CD4-positive, alpha-beta T cell treated with Interleukin-21 for 1 hour (primary cell): ENCODE measurements at regions not wholly inside any gene's neighbourhood (a gene's known extent, or its start where the extent isn't known, plus 50 kb on each side); places are given as distances from the start of the nearest gene placed in this dataset.
"Not testable (repeated sequence)": the region's sequence is repeated elsewhere in the genome, so short reads cannot be mapped to it uniquely, and the experiment has no call there.

Experiments
- DNase-seq: peaks from one replicate; pipeline ENCODE4 v3.0.0-alpha.2; 2020

DNA sequence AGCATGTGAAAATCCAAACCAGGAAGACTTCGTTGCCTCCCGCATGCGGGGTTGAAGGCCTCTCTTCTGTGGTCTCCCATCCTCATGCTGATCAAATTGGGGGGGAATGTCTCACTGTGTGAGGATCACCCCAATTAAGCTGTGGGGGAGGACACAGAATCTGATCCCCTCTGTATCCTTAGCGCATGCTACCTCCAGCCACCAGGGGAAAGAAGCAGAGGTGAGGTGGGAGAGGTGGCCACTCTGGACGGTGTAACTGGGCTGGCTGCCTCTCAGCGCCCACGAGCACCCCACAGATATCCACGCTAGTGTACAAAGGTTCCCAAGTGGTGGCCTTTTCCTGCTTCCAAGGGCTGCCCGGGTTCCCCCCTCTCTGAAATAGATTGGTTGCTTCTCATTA is 177.6 kb upstream of the PLGLB1 start:
- DNase-seq = not testable (repeated sequence)

DNA sequence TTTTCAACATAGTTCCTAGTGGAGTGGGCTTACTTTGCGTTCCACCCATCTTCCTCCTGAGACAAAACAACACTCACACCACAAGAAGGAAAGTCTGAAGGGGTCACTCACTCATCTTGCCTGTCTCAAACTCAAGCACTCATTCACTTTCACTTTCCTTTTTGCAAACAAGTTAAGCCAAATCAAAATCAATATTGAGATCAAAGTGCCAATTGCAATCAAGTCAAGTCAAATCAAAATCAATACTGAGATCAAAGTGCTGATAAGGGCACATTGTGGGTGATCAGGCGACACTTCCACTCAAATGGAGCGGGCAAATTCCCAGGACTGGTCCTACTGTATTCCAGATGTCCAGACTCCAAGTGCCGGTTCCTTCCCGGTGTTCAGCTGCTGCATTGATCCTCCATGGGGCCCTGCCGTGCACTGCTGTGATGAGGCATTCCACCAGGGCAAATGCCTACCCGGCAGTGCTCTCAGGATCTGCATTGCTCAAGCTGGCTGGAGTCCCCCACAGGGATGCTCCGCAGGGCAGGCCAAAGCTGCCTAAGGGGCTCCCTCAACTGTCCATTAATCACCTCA is 183.0 kb upstream of the PLGLB1 start:
- DNase-seq = not testable (repeated sequence)

DNA sequence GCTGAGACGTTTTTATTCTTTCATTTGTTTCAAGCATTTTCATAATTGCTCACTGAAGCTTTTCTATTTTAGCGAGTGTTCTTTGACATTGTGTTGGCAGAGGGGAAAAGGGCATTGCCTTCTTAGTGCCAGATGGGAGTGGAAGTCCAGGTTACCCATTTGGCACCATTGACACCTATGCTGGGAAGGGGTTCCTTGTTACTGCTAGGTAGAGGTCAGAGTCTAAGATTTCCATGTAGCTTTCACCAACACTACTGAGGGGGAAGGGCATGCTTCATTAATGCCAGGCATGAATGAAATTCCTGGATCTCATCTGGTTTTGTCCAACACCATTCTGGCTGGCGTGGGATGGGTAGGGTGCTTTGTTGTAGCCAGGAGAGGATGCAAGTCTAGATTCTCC is 191.3 kb upstream of the PLGLB1 start:
- DNase-seq = not testable (repeated sequence)

DNA sequence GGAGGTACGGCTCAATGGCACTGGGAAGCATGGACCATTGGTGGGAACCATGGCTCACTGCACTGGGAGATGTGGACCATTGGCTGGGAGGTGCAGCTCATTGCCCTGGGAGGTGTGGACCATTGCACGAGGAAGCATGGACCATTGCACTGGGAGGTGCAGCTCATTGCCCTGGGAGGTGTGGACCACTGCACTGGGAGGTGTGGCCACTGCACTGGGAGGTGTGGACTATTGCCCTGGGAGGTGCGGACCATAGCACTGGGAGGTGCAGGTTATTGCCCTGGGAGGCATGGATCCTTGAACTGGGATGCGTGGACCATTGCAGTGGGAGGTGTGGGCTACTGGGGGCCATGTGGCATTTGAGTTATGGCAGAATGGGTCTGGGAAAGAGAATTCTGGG is 195.4 kb upstream of the PLGLB1 start:
- not testable (repeated sequence) for DNase-seq

DNA sequence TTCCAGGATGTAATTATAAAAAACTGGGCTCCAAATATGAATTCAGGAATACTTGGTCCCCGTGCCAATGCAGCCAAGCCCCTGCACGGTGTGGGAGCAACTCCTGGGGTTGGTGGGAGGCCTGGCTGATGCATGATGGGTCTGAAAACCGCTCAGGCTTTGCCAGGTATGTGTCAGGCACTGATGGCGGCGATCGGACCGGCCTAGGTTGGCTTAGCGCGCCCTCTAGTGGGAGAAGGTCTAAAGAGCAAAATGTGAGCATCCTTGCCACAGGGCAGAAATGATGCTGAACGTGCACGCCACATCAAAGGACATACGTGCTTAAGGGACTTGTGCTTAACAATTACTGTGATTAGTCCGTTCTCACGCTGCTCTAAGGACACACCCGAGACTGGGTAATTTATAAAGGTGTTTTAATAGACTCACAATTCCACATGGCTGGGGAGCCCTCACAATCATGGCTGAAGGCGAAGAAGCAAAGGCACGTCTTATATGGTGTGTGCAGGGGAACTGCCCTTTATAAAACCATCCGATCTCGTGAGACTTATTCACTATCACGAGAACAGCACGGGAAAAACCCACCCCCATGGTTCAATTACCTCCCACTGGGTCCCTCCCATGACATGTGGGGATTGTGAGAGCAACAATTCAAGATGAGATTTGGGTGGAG is 196.2 kb upstream of the PLGLB1 start:
- not testable (repeated sequence) for DNase-seq

DNA sequence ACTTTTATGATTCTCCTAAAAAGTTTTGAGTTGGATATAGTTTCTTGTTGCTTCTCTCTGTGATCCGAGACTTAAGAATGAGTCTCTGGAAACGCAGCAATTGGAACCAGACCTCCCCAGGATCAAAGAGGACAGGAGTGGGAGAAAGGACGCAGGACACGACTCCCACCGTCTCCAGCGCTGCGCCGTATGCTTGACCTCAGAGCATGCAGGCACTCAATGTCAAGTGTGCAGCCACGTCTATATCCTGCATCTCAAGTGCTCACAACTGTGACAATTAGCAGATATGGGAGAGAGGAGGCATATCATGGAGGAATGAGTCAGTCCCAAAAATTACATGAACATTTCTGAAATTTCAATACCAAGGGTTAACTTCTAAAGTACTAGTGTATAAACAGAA is 199.0 kb upstream of the PLGLB1 start:
- not testable (repeated sequence) for DNase-seq

DNA sequence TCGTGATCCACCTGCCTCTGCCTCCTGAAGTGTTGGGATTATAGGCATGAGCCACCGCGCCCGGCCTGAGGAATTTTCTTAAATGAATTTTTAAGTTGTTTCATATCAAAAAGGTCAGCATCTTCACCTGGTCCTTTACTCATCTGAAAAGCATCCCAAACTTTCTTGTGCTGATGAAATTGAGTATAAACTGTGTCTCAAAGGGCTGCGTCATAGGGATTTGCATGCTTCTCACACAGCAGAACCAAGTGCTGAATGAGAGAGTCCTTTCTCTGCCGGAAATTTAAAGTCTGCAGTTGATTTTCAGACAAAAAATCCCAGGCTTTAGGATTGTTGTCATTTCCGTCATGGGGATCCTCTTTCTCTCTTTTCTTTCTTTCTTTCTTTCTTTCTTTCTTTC is 200.5 kb upstream of the PLGLB1 start:
- DNase-seq = not testable (repeated sequence)

DNA sequence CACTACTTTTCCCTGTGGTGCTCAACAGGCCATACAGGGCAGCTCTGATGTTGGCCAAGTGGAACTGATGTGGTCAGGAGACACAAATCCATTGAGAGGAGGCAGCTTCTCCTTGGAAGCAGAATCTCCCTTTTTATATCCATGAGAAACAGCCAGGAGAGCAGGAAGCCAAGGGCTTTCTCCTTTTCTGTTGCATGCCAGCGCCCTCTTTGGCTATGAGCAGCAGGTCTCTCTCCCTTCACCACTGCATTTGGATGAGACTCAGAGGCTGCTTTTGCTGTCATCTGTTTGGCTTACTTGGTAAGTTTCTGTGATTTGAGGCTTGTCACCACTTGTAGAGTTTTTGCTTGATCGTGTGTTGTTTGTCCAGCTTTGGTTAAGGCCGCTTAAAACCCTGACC is 202.2 kb upstream of the PLGLB1 start:
- DNase-seq = not testable (repeated sequence)

DNA sequence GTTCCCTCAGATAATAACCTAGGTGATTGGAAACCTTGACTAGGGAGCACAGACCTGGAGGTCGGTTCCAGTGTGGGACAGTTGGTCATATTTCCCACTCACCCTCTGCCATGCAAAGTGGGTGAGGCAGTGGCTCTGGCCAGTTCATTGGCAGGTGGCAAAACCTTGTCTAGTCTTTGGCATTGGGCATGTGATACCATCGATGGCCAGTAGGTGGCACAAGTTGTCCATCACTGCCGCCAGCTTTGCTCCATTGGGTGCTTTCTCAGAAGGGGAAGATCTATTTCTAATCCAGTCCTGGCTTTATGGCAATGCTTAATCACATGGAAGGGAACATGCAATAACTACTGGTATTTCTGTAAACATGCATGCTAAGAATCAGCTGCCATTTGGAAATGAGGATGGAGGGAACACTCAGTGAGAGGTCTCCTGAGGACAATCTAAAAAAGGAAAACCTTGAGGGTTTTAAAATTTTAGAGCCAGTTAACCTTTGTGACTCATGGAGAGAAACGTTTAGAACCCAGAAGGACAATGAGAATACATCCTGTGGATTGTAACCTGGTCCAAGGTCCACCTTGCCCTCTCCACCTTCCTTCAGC is 207.5 kb upstream of the PLGLB1 start:
- not testable (repeated sequence) for DNase-seq

DNA sequence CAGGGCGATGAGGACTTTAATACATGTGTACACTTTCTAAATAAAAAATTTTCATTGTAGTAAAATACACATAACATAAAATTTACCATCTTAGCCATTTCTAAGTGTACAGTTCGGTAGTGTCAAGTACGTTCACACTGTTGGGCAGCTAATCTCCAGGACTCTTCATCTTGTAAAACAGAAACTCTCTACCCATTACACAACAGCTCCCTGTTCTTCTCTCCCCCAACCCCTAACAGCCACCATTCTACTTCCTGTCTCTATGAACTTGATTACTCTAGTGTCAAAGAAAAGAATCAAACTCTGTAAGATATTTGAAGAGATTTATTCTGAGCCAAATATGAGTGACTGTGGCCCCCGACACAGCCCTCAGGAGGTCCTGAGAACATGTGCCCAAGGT is 208.3 kb upstream of the PLGLB1 start:
- DNase-seq = not testable (repeated sequence)

DNA sequence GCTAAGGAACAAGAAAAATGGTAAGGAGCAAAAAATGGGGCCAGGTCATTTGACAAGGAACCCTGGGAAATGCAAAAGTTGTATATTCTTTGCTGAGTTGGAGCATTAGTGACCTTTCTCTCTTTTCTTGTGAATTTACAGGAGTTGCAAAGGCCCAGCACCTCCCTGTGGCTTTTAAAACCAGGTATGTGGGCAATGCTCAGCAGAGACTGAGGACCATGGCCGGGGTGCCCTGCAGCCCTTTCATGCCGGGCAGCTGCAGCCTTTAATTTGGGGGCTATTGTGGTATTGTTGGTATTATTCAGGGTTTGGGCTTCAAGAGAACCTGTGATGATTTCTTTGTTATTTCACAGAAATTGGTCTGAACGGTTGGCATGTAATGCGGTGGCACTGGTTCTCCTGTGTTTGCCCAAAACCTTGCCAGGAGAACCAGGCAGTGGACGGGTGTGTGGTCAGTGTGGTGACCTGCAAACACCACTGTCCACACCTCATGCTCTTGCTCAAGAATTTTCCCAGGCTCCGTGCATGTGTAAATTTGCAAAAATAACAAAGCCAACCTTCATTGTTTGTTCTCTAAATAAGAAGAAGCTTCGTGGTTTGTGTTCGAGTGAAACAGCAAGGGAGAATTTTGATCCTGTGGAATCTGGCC is 213.8 kb upstream of the PLGLB1 start:
- not testable (repeated sequence) for DNase-seq

DNA sequence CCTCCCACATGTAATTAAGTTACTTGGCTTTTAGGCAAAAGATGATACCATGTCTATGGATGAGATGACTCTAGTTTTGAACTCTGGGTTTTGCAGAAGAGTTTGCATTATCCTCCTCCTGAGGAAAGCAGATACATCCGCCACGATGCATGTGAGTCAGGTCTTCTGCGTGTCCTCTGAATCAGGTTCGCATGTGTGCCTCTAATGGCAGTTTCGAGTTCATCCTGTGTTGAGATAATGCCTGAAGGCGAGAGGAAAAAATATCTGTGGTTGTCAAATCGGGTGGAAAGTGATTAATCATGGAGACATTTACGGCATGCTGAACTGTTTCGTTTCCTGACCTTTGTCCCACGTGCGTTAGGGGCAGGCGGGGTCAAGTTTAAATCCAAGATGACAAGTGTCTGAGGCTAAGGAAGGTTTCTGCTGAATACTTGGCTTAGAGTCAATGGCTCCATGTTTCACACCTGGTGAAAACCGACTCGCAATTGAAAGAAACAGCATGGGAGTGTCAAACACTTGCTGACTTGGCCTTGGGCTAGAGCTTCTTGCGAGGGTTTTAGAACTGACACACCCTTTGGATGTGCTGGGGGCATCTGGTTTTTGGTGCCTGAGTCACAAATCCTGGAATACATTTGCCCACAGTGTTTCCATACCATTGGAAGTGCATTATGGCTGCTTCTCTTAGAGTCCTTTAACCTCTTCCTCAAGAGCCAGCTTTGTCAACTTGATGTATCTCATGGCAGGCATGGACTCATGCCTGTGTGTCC is 216.1 kb upstream of the PLGLB1 start:
- not testable (repeated sequence) for DNase-seq

DNA sequence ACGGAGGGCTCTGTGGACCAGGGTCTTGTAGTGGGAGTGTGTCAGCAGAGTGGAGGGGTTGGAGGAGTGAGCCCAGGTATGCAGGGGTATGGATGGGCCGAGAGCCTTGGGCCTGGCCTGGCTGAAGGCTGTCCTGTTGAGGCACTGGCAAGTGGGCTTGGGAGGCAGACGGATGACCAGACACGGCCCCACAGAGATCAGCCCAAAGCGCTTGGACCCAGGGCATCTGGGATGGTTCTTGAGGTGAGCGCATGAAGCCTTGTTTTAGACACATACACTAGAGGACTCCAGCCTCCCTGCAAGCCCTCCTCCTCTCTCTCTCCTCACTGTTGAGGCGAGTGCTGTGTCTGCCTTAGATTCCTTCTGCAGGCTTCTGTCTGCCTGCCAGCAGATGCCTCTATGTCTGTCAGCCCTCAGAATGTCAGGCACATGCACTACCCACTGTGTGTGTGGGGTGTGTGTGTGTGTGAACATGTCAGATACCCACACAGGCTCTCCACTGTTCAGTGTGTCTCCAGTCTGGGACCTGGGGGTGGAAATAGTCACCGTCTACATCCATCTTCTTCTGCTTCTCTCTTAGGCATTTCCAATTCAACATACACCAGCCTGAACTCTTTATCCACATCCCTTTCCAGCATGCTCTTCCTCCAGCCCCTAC is 218.0 kb upstream of the PLGLB1 start:
- not testable (repeated sequence) for DNase-seq

DNA sequence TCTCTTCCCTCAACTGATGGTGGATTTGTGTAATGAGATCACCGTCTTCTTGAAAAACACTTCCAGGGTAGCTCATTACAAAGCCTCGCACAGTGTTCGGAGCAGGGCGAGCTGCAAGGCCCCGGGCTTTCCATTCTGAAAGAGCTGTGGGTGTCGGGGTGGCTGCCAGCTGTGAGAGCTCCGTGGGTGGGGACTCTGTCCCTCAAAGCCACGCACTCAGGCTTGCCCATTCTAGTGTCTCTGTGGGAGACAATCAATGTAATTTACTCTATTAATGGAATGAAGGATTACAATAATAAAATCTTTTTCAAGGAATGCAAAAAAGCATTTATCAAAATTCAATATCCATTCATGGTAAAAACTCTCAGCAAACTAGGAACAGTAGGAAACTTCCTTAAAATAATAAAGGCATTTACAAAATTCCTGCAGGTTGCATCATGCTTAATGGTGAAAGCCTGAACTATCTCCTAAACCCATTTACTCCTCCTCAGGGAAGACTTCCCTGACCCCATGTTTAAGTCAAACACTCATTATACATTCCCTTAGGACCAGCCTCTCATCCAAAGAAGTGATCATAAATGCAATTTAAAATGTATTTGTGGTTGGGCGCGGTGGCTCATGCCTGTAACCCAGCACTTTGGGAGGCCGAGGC is 224.5 kb upstream of the PLGLB1 start:
- not testable (repeated sequence) for DNase-seq

DNA sequence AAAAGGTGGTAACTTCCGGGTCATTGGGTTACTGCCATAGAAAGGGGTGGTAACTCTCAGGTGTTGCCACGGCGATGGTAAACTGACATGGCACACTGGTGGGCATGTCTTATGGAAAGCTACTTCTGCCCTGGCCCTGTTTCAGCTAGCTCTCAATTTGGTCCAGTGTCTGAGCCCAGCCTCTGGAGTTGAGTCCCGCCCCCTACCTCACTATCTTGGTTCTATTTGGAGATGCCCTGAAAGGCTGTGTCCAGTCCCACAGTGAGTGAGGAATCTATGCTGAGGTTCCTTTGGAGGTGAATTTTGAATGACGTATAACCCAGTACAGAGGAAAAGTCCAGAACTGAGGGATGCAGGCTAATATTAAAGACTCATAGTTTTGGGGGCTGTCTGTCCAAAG is 230.4 kb upstream of the PLGLB1 start:
- DNase-seq = not testable (repeated sequence)

DNA sequence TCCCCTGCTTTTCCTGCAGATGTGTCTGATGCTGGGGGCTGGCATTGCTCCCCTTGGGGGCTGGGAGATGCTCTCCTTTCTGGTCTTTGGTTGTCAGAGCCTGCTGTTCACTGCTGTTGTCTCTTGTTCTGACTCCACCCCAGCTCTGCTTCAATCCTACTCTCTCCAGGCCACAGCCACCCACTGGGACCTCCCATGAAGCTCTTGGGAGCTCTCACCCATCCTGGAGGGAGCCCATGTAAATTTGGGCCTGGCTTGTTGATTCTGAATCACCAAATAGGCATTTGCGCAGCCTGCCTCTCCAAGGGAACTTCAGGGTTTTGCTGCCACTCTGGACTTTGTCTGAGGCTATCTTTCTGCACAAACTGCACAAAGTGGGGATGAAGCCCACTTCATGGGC is 232.9 kb upstream of the PLGLB1 start:
- DNase-seq = not testable (repeated sequence)

DNA sequence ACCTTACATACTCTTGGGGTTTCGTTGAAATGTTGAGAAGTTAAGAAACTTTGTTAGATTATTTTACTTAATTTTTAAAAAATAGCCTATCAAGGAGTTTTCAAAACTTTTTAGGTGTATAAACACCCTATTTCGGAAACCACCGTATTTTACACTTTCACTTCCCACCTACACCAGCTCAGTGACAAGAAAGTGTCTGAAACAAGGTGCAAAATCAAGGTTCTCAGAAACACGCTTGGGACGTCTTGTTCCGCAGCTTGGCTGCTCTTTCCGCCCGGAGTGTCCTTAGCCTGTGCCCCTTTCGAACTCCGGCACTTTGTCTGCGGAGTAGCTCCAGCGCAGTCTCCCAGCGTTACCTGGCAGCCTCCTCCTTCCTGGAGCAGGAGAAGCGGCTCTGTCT is 233.8 kb upstream of the PLGLB1 start:
- DNase-seq = peak; percentile 6

DNA sequence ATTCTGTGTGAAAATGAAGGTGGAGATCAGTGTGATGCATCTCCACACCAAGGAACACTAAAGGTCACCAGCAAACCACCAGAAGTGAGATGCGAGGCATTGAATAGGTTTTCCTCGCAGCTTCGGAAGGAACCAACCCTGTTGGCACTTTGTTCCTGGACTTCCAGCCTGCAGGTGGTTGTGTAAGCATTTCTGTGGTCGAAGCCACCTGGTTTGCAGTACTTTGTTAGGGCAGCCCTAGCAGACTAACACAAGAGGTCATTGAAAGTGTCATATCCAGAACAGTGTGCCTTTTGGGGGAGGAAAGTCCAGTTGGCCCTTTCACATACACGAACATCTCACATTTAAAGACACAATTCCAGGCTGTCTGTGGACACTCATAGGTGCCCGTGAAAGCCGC is 237.2 kb upstream of the PLGLB1 start:
- DNase-seq = not testable (repeated sequence)

DNA sequence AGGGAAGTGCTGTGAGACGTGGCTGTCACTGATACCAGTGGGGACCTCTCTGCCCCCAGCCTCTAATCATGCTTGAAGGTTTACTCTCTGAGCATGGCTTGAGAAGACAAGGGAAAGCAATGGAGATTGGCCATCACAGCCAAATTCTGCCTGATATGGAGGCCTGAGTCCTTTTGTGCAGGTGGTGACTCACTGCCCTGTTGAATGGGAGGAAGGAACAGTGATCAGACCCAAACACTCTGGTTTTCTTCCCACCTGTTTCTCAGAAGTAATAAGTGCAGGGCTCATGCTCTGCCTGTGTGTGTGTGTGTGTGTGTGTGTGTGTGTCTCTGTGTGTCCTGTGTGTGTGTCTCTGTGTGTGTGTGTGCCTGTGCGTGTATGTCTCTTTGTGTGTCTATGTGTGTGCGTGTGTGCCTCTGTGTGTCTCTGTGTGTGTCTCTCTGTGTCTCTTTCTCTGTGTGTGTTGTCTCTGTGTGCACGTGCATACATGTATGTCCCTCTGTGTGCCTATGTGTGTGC is 240.6 kb upstream of the PLGLB1 start:
- DNase-seq = not testable (repeated sequence)

DNA sequence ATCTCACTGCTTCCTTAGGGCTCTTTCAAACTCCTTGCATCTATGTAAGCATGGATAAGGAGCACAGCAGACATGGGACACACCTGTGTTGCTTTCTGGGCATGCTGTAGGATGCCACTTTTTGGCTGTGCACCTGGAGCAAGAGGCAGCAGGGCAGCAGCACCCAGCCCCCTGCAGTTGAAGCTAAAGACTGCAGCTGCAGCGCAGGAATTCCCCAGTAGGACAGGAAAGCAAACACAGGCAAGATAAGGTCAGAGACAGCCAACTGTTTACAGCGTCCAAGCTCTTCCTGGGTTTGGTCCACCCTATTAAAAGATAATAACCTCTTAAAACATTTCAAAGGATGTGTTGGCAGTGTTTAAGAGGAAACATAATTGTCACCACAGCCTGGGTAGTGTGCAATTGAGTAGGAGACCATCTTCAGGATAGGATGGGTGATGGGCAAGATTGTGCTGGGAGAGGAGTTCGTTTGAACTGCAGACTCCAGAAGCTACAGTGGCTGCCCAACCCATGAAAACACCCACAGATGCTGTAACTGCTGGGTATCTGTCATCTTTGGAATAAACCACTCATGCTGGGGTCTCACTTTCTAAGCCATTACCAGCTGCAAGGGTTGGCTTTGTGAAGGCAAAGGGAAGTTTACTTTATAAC is 242.3 kb upstream of the PLGLB1 start:
- not testable (repeated sequence) for DNase-seq

DNA sequence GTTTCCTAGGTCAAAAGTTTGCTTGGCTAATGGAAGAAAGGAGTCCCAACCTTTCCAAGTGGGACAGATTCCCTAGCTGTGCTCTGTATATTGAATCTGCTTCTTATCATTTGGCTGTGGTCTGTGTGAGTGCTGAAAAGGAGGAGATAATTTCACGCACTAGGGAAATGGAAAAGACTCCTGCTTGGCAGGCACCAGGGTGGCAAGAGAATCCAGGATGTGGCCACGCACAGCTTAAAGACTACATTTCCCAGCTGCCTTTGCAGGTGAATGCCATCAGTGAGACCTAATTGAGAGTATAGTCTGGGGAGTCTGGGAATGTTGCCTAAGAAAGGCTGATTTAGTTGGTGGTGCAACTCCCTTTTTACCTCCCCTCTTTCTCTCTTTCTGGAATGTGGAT is 253.5 kb upstream of the PLGLB1 start:
- DNase-seq = not testable (repeated sequence)
